HS-5 (cell line): ENCODE measurements at regions not wholly inside any gene's neighbourhood (a gene's known extent, or its start where the extent isn't known, plus 50 kb on each side); places are given as distances from the start of the nearest gene placed in this dataset.

Experiments
- DNase-seq: peaks from one replicate; pipeline ENCODE4 v3.0.0-alpha.2; 2012; ENCODE audit warnings: low read depth

- DNase-seq = no peak
These were observed 152.4 kb upstream of the CMC1 start for GRCh38 chr3:28088811-28089526.

GRCh38 chr3:28089527-28089897 lies 151.9 kb upstream of the CMC1 start:
- no peak for DNase-seq

GRCh38 chr3:28099296-28099695 lies 142.1 kb upstream of the CMC1 start:
- DNase-seq = no peak

GRCh38 chr3:28101705-28102104 lies 139.7 kb upstream of the CMC1 start:
- no peak for DNase-seq

- no peak for DNase-seq
These were observed 137.6 kb upstream of the CMC1 start for GRCh38 chr3:28103861-28104260.

GRCh38 chr3:28104896-28105534 lies 136.4 kb upstream of the CMC1 start:
- no peak for DNase-seq

- DNase-seq = peak; percentile 16
These were observed 131.6 kb upstream of the CMC1 start for GRCh38 chr3:28109829-28110228.

GRCh38 chr3:28110869-28111268 lies 130.6 kb upstream of the CMC1 start:
- no peak for DNase-seq

- no peak for DNase-seq
These were observed 126.5 kb upstream of the CMC1 start for GRCh38 chr3:28114893-28115292.

- no peak for DNase-seq
These were observed 126.1 kb upstream of the CMC1 start for GRCh38 chr3:28115316-28115715.

GRCh38 chr3:28117598-28117997 lies 123.8 kb upstream of the CMC1 start:
- no peak for DNase-seq

GRCh38 chr3:28118087-28118486 lies 123.3 kb upstream of the CMC1 start:
- no peak for DNase-seq

- DNase-seq = no peak
These were observed 119.2 kb upstream of the CMC1 start for GRCh38 chr3:28122227-28122626.

GRCh38 chr3:28124882-28125281 lies 116.5 kb upstream of the CMC1 start:
- DNase-seq = no peak

- DNase-seq = no peak
These were observed 116.1 kb upstream of the CMC1 start for GRCh38 chr3:28125342-28125741.

- no peak for DNase-seq
These were observed 110.6 kb upstream of the CMC1 start for GRCh38 chr3:28130836-28131235.

GRCh38 chr3:28132941-28133340 lies 108.5 kb upstream of the CMC1 start:
- DNase-seq = no peak

GRCh38 chr3:28134198-28134597 lies 107.2 kb upstream of the CMC1 start:
- DNase-seq = no peak

GRCh38 chr3:28134792-28135375 lies 106.5 kb upstream of the CMC1 start:
- no peak for DNase-seq

GRCh38 chr3:28136607-28137216 lies 104.7 kb upstream of the CMC1 start:
- no peak for DNase-seq

GRCh38 chr3:28138043-28138610 lies 103.3 kb upstream of the CMC1 start:
- DNase-seq = no peak

- DNase-seq = no peak
These were observed 102.1 kb upstream of the CMC1 start for GRCh38 chr3:28139288-28139687.
